ENCODE measurements at regions not wholly inside any gene's neighbourhood (a gene's known extent, or its start where the extent isn't known, plus 50 kb on each side); places are given as distances from the start of the nearest gene placed in this dataset.

DNA sequence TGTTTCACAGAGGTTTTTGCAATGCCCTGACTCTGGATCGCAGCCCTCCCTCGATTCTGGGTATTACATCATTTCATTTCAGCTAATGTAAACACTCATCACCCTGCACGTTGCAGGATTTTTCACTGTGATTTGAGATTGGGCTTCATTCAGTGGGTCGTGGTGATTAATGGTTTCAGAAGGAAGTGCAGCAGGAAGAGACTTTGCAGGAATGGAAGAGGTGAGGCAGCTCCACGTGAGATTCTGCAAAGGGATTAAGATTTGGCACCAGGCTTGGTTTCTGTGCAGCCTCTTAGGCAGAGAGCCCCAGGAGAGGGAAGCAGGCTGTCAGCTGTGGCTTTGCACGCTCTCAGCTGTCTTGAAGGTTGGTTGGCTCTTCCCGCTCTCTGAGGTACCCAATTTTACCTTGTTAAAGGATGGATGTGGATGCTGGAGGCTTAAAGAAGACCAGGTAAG lies 95.2 kb downstream of the PLCE1 start:
- Histone ChIP-seq H3K4me3 (ENCODE audit: low read length in 2 of 2) (no peak overlapping the region), H3K36me3 (ENCODE audit: insufficient read depth, low read length) (no peaks in the 10 kb centered on the region), H3K9me3 (ENCODE audit: control insufficient read depth in 1 of 2, low read length in 2 of 2) (no peaks in the 10 kb centered on the region), H3K4me1 (ENCODE audit: insufficient read depth, low read length) (no peaks in the 10 kb centered on the region), H3K27ac (ENCODE audit: low read depth, low read length) (no peak overlapping the region), H3K27me3 (ENCODE audit: insufficient read depth, low read length) (no peaks in the 10 kb centered on the region)
- Mint-ChIP-seq H3K4me3 (no peak overlapping the region), H3K27me3 (peaks cover 0 to 10% of the 10 kb centered on the region in 2 donors), H3K4me1 (no peaks in the 10 kb centered on the region), H3K9me3 (peaks cover 0 to 4% (median 0%) of the 10 kb centered on the region in 8 donors), H3K36me3 (no peaks in the 10 kb centered on the region), H3K27ac (no peak overlapping the region)
- intact Hi-C loops (cut with micrococcal nuclease) = no loop called here
- DNase-seq = no peak
- CTCF ChIA-PET (ENCODE audit: partially characterized antibody) = no interaction called here
- POLR2A ChIA-PET (ENCODE audit: partially characterized antibody) = no interaction called here

DNA sequence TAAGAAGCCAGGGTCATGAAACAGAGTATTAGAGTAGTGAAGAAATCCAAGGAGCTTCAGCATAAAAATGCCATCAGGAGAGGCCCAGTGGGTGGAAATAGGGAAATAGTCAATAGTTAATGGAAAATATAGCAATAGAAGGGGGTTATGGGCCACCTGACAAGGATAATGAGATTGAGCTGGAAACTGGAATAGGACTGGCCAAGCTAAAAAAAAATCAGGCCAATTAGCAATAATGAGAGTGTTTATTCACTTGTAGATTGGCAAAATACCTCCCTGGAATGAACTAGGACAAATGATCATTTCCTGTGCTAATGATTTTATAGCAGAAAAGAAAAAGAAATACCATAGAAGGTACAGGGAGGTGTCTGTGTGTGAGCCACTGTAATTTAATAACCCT lies 97.9 kb downstream of the PLCE1 start:
- POLR2A ChIA-PET (ENCODE audit: partially characterized antibody) = no interaction called here
- no peaks in the 10 kb centered on the region for H3K4me1 ChIP-seq (ENCODE audit: insufficient read depth, low read length)
- H3K9me3 ChIP-seq (ENCODE audit: control insufficient read depth in 1 of 2, low read length in 2 of 2) = no peaks in the 10 kb centered on the region
- intact Hi-C loops (cut with micrococcal nuclease) = no loop called here
- CTCF ChIA-PET (ENCODE audit: partially characterized antibody) = no interaction called here
- Mint-ChIP-seq H3K36me3 (no peaks in the 10 kb centered on the region), H3K27me3 (peaks cover 6% of the 10 kb centered on the region in 2 donors), H3K4me1 (no peaks in the 10 kb centered on the region), H3K4me3 (no peak overlapping the region), H3K9me3 (peaks cover 0 to 2% (median 0%) of the 10 kb centered on the region in 8 donors), H3K27ac (no peak overlapping the region)
- no peaks in the 10 kb centered on the region for H3K36me3 ChIP-seq (ENCODE audit: insufficient read depth, low read length)
- no peak overlapping the region for H3K4me3 ChIP-seq (ENCODE audit: low read length in 2 of 2)
- H3K27ac ChIP-seq (ENCODE audit: low read depth, low read length) = no peak overlapping the region
- H3K27me3 ChIP-seq (ENCODE audit: insufficient read depth, low read length) = no peaks in the 10 kb centered on the region
- no peak for DNase-seq

DNA sequence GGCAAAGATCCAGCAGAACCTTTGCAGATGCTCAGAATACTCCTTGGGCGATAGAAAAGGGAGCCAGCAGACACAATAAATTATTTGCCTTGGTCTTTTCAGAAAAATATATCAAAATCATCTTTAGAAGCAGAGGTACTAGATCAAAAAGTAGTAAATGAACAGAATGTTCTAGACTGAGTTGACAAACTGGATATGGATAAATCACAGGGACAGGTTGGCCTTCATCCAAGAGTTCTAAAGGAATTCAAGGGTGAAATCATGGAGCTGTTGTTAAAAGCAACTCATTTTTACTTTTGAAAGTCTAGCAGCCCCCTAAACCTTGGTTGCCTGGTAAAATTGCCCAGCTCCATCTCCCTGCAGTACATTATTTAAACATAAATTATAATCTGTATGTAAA lies 99.1 kb downstream of the PLCE1 start:
- Mint-ChIP-seq H3K27me3 (peaks cover 6 to 8% of the 10 kb centered on the region in 2 donors), H3K36me3 (no peaks in the 10 kb centered on the region), H3K4me1 (no peaks in the 10 kb centered on the region), H3K4me3 (no peak overlapping the region), H3K9me3 (peaks cover 0 to 4% (median 0%) of the 10 kb centered on the region in 8 donors), H3K27ac (no peak overlapping the region)
- H3K4me1 ChIP-seq (ENCODE audit: insufficient read depth, low read length) = no peaks in the 10 kb centered on the region
- CTCF ChIA-PET (ENCODE audit: partially characterized antibody) = no interaction called here
- intact Hi-C loops (cut with micrococcal nuclease) = no loop called here
- DNase-seq = no peak
- no peaks in the 10 kb centered on the region for H3K27me3 ChIP-seq (ENCODE audit: insufficient read depth, low read length)
- no peaks in the 10 kb centered on the region for H3K9me3 ChIP-seq (ENCODE audit: control insufficient read depth in 1 of 2, low read length in 2 of 2)
- H3K36me3 ChIP-seq (ENCODE audit: insufficient read depth, low read length) = no peaks in the 10 kb centered on the region
- no peak overlapping the region for H3K27ac ChIP-seq (ENCODE audit: low read depth, low read length)
- H3K4me3 ChIP-seq (ENCODE audit: low read length in 2 of 2) = no peak overlapping the region
- POLR2A ChIA-PET (ENCODE audit: partially characterized antibody) = no interaction called here

DNA sequence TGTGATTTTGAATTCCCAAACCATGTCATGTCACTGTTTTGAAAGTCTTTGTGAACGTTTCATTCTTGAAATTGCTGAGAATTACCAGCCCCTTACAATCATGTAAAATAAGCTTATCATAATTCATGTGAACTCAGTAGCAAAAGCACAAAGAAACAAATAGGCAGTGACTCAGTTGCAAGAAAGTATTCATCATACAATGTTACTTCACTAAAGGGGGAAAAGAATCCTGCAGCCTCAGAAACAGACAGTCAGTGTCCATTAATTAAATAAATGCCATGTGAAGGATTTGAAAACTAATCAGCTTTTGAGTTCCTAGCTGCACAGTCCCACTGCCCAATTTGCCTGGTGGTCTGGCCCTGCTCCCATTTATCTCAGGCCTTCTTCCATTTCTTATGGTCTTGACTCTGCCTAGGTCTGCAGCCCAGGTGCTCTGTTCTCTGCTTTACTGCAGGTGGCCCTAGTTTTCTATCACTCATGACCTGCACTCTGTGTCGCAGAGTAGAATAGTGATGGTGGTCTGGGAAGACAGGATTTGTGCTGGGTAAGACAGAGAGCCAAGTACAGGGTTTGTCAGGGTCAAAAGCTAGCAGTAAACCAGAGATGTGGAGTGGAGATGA lies 99.7 kb downstream of the PLCE1 start:
- Mint-ChIP-seq H3K36me3 (no peaks in the 10 kb centered on the region), H3K4me3 (no peak overlapping the region), H3K27ac (no peak overlapping the region), H3K27me3 (peaks cover 6 to 9% of the 10 kb centered on the region in 2 donors), H3K9me3 (peaks cover 0 to 4% (median 0%) of the 10 kb centered on the region in 8 donors), H3K4me1 (no peaks in the 10 kb centered on the region)
- POLR2A ChIA-PET (ENCODE audit: partially characterized antibody) = no interaction called here
- no peak overlapping the region for H3K27ac ChIP-seq (ENCODE audit: low read depth, low read length)
- CTCF ChIA-PET (ENCODE audit: partially characterized antibody) = no interaction called here
- H3K9me3 ChIP-seq (ENCODE audit: control insufficient read depth in 1 of 2, low read length in 2 of 2) = no peaks in the 10 kb centered on the region
- H3K36me3 ChIP-seq (ENCODE audit: insufficient read depth, low read length) = no peaks in the 10 kb centered on the region
- H3K4me3 ChIP-seq (ENCODE audit: low read length in 2 of 2) = no peak overlapping the region
- intact Hi-C loops (cut with micrococcal nuclease) = no loop called here
- H3K27me3 ChIP-seq (ENCODE audit: insufficient read depth, low read length) = no peaks in the 10 kb centered on the region
- H3K4me1 ChIP-seq (ENCODE audit: insufficient read depth, low read length) = no peaks in the 10 kb centered on the region
- no peak for DNase-seq

DNA sequence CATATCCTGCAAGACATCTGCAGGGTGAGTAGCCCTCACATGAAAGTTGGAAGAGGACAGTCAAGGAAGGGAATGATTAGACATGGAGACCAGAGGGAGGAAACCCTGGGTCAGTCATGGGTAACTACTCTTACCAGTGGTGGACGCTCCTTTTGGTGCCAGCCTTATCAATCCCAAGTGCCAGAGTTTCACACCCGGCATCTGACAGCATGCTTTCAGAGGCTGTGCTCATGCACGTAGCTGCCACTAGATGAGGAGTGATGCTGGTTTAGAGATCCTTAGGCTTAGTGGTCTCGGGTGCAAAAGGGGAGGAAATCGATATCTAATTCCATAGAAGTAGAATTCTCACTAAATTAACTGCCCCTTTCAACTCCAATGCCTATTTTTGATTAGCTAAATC lies 100.8 kb downstream of the PLCE1 start:
- peaks cover 0 to 4% (median 0%) of the 10 kb centered on the region in 8 donors for H3K9me3 Mint-ChIP-seq
- H3K9me3 ChIP-seq (ENCODE audit: control insufficient read depth in 1 of 2, low read length in 2 of 2) = no peaks in the 10 kb centered on the region
- H3K27me3 Mint-ChIP-seq = peaks cover 6 to 9% of the 10 kb centered on the region in 2 donors
- ChIA-PET POLR2A (ENCODE audit: partially characterized antibody) (no interaction called here), CTCF (ENCODE audit: partially characterized antibody) (no interaction called here)
- no peaks in the 10 kb centered on the region for H3K4me1 Mint-ChIP-seq
- no peak overlapping the region for H3K27ac ChIP-seq (ENCODE audit: low read depth, low read length)
- H3K4me3 Mint-ChIP-seq = no peak overlapping the region
- no peak overlapping the region for H3K27ac Mint-ChIP-seq
- H3K27me3 ChIP-seq (ENCODE audit: insufficient read depth, low read length) = no peaks in the 10 kb centered on the region
- H3K4me1 ChIP-seq (ENCODE audit: insufficient read depth, low read length) = no peaks in the 10 kb centered on the region
- no peaks in the 10 kb centered on the region for H3K36me3 Mint-ChIP-seq
- DNase-seq = no peak
- H3K4me3 ChIP-seq (ENCODE audit: low read length in 2 of 2) = no peak overlapping the region
- no peaks in the 10 kb centered on the region for H3K36me3 ChIP-seq (ENCODE audit: insufficient read depth, low read length)
- intact Hi-C loops (cut with micrococcal nuclease) = no loop called here

DNA sequence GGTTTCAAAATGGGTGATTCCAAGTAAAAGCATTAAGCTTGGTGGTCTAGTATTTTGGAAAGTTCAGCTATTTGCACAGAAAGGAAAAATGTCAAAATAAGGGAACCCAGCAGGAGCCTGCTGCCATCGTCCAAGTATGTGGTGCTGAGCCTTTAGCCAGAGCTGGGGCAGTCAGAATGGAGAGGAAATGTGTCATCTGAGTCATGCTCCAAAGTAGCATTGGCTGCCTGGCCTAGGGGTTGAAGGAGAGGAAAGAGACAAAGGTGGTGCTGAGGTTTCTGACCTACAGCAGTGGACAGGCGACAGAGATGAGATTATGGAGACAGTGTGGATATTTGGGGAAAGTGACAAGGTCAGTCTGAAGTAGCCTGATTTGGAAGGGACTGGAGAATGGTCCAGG lies 103.9 kb downstream of the PLCE1 start:
- no peaks in the 10 kb centered on the region for H3K9me3 ChIP-seq (ENCODE audit: control insufficient read depth in 1 of 2, low read length in 2 of 2)
- no peak overlapping the region for H3K27ac ChIP-seq (ENCODE audit: low read depth, low read length)
- Mint-ChIP-seq H3K9me3 (peaks cover 0 to 4% (median 0%) of the 10 kb centered on the region in 8 donors), H3K4me3 (no peak overlapping the region), H3K27ac (no peak overlapping the region), H3K36me3 (no peaks in the 10 kb centered on the region), H3K4me1 (no peaks in the 10 kb centered on the region), H3K27me3 (peaks cover 6 to 10% of the 10 kb centered on the region in 2 donors)
- no peaks in the 10 kb centered on the region for H3K27me3 ChIP-seq (ENCODE audit: insufficient read depth, low read length)
- H3K4me1 ChIP-seq (ENCODE audit: insufficient read depth, low read length) = no peaks in the 10 kb centered on the region
- H3K36me3 ChIP-seq (ENCODE audit: insufficient read depth, low read length) = no peaks in the 10 kb centered on the region
- ChIA-PET CTCF (ENCODE audit: partially characterized antibody) (no interaction called here), POLR2A (ENCODE audit: partially characterized antibody) (no interaction called here)
- H3K4me3 ChIP-seq (ENCODE audit: low read length in 2 of 2) = no peak overlapping the region
- intact Hi-C loops (cut with micrococcal nuclease) = no loop called here
- DNase-seq = no peak

DNA sequence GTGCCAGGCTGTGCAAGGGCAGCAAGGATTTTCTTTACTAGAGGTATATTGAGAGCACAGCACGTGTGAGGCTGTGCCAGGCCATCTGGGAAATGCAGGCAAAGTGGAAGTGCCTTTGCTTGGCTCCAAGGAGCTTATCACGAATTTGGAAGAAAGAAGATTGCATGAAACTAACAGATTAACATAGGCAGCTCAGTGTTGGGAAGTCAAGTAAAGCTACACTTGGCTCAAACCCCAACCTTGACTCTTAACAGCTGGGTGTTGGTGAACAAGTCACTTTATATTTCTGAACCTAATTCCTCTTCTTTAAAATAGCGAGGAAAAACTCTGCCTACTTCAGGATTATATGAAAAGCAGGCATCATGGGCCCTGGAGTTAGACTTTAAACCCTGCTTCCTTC lies 105.2 kb downstream of the PLCE1 start:
- Histone ChIP-seq H3K4me3 (ENCODE audit: low read length in 2 of 2) (no peak overlapping the region), H3K36me3 (ENCODE audit: insufficient read depth, low read length) (no peaks in the 10 kb centered on the region), H3K9me3 (ENCODE audit: control insufficient read depth in 1 of 2, low read length in 2 of 2) (no peaks in the 10 kb centered on the region), H3K4me1 (ENCODE audit: insufficient read depth, low read length) (no peaks in the 10 kb centered on the region), H3K27ac (ENCODE audit: low read depth, low read length) (no peak overlapping the region), H3K27me3 (ENCODE audit: insufficient read depth, low read length) (no peaks in the 10 kb centered on the region)
- no peak for DNase-seq
- Mint-ChIP-seq H3K27me3 (peaks cover 6 to 8% of the 10 kb centered on the region in 2 donors), H3K36me3 (no peaks in the 10 kb centered on the region), H3K4me1 (no peaks in the 10 kb centered on the region), H3K27ac (no peak overlapping the region), H3K4me3 (no peak overlapping the region), H3K9me3 (peaks cover 0 to 4% (median 0%) of the 10 kb centered on the region in 8 donors)
- CTCF ChIA-PET (ENCODE audit: partially characterized antibody) = no interaction called here
- intact Hi-C loops (cut with micrococcal nuclease) = no loop called here
- POLR2A ChIA-PET (ENCODE audit: partially characterized antibody) = no interaction called here

DNA sequence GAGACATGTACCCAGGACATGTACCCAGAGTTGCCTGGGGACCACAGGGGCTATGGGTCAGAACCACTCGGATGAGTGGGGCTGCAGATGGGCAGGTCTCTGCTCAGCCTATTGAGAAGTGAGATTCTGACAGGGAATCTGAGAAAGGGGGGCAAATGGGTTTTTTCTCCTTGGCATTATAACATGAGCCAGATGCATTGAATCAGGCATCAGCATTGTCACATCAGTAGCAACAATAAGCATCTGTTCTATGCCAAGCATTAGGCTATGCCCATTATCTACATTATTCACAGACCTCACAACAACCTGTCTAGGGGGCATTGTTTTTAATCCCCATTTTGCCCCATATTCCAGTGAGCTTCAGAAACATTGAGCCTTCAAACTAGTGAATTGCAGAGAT lies 108.2 kb downstream of the PLCE1 start:
- Mint-ChIP-seq H3K9me3 (peaks cover 0 to 2% (median 0%) of the 10 kb centered on the region in 8 donors), H3K36me3 (no peaks in the 10 kb centered on the region), H3K27ac (no peak overlapping the region), H3K4me1 (no peaks in the 10 kb centered on the region), H3K4me3 (no peak overlapping the region), H3K27me3 (peaks cover 0 to 9% of the 10 kb centered on the region in 2 donors)
- ChIA-PET POLR2A (ENCODE audit: partially characterized antibody) (no interaction called here), CTCF (ENCODE audit: partially characterized antibody) (no interaction called here)
- H3K4me3 ChIP-seq (ENCODE audit: low read length in 2 of 2) = no peak overlapping the region
- no peaks in the 10 kb centered on the region for H3K36me3 ChIP-seq (ENCODE audit: insufficient read depth, low read length)
- no peak overlapping the region for H3K27ac ChIP-seq (ENCODE audit: low read depth, low read length)
- no peaks in the 10 kb centered on the region for H3K4me1 ChIP-seq (ENCODE audit: insufficient read depth, low read length)
- H3K27me3 ChIP-seq (ENCODE audit: insufficient read depth, low read length) = no peaks in the 10 kb centered on the region
- intact Hi-C loops (cut with micrococcal nuclease) = no loop called here
- H3K9me3 ChIP-seq (ENCODE audit: control insufficient read depth in 1 of 2, low read length in 2 of 2) = no peaks in the 10 kb centered on the region
- no peak for DNase-seq

Data from CD4-positive, alpha-beta memory T cell (primary cell).